ENCODE measurements at regions not wholly inside any gene's neighbourhood (a gene's known extent, or its start where the extent isn't known, plus 50 kb on each side); places are given as distances from the start of the nearest gene placed in this dataset.
"Not testable (repeated sequence)": the region's sequence is repeated elsewhere in the genome, so short reads cannot be mapped to it uniquely, and the experiment has no call there.

DNA sequence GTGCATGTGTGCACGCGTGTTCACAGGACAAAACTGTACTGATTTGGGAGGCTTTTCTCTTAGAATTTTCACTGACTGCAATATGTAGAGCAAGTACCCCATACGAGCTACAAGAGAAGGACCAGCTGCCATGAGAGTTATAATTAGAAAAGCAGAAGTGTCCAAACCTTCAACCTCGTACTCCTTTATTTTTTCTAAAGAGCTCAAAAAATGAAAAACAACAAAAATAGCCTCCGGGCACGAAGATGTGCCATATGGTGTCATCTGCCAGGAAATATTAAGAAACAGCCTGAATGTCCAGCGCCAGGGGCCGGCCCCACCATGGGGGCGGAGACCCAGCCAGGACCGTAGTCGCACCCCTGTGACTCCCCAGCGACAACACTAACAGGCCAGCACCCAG is 84.6 kb downstream of the KCNJ18 start:
- TF ChIP-seq, protein P1, sequence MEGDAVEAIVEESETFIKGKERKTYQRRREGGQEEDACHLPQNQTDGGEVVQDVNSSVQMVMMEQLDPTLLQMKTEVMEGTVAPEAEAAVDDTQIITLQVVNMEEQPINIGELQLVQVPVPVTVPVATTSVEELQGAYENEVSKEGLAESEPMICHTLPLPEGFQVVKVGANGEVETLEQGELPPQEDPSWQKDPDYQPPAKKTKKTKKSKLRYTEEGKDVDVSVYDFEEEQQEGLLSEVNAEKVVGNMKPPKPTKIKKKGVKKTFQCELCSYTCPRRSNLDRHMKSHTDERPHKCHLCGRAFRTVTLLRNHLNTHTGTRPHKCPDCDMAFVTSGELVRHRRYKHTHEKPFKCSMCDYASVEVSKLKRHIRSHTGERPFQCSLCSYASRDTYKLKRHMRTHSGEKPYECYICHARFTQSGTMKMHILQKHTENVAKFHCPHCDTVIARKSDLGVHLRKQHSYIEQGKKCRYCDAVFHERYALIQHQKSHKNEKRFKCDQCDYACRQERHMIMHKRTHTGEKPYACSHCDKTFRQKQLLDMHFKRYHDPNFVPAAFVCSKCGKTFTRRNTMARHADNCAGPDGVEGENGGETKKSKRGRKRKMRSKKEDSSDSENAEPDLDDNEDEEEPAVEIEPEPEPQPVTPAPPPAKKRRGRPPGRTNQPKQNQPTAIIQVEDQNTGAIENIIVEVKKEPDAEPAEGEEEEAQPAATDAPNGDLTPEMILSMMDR (IDR thresholded peaks at IDR 0.05): not testable (repeated sequence)
- not testable (repeated sequence) for TF ChIP-seq POLR2A (IDR thresholded peaks at IDR 0.05)

All from lower leg skin (tissue), 3 donors.